B cell (primary cell): ENCODE measurements at regions not wholly inside any gene's neighbourhood (a gene's known extent, or its start where the extent isn't known, plus 50 kb on each side); places are given as distances from the start of the nearest gene placed in this dataset.

Experiments
- CTCF ChIP-seq: fragments of 200-600 bp; IDR thresholded peaks from one replicate; pipeline ENCODE4 v1.8.0; 2022; ENCODE audit warnings: antibody characterized with exemption, mild to moderate bottlenecking
- EZH2 ChIP-seq: IDR thresholded peaks from 2 replicates; pipeline ENCODE4 v1.6.1; 2012; ENCODE audit warnings: borderline replicate concordance, low read depth, mild to moderate bottlenecking, moderate library complexity, low read length; ENCODE audit not compliant: insufficient read depth, poor library complexity, severe bottlenecking

DNA sequence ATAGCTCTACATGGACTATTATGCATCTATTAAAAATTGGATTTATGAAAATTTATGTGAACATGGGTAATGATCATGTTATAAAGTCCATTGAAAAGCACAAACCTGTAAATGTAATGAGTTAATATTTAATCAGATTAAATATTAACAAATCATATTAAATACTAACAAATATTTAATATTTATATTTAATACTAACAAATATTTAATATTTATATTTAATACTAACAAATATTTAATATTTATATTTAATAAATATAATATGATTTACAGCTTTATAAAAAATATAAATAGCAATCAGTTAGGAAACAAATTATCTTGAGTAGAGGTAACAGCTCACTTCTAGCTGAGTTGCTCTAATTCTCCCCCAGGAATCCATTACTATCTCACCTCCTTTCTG is 758.0 kb upstream of the USP15 start:
- no peak for TF ChIP-seq CTCF
- TF ChIP-seq EZH2, result no peak
